ENCODE measurements at regions not wholly inside any gene's neighbourhood (a gene's known extent, or its start where the extent isn't known, plus 50 kb on each side); places are given as distances from the start of the nearest gene placed in this dataset.

DNA sequence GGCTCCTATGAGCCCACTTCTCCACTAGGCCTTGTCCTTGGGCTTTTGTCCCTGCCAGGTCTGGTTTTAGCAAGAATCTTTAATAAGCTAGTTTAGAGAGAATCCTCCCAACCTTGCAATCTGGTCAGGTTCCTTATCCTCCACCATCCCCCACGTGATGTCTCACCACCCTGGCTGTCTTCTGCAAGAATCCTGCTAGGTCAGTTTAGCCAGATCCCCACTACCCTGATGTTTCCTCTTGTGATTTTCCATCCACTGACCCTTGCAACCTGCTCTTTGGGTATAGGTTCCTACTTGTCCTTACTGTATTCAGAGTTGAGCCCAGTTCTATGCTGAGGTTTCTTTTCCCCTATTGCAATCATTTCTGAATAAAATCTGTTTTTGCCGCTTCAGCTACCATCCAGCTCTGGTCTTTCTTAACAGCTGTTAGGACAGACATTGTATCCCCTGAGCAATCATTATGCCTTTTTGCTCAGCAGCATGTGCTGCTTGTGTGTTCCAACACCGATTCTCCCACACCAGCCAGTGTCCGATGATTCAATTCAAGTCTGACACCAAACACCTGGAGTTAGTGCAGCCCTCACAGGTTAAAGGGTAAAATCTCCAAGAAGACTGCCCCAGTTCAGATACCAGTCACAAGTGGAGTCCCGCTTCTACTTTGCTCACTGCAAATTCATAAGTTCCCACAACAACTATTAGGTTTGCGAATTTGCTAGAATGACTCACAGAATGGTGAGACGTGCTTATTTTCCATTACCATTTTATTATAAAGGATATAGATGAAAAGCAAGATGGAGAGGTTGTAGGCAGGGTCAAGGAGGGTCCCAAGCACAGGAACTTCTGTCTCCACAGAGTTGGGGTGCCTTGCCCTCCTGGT lies 62.2 kb upstream of the ADCY1 start:
- DNase-seq (ENCODE audit: low spot score) (no peak), FAIRE-seq (peak; percentile 32)

DNA sequence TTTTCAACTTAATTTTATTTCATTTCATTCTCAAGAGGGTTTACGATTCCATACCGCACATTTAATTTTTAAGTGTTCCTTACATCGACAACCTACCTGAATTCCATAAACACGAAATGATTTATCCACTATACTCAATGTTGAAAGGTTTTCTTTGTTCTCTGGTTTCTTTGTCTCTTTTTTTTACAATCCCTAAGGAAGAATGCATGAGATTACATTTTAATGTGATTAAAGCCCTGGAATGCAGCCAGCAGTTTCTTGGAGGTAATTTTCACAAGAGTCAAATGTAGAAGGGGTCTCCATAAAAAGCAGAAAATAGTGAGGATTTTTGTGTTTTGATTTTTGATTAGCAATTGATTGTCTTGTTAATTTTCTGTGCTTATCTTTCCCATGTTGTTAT lies 59.2 kb upstream of the ADCY1 start:
- DNase-seq (ENCODE audit: low spot score) = no peak
- no peak for FAIRE-seq

DNA sequence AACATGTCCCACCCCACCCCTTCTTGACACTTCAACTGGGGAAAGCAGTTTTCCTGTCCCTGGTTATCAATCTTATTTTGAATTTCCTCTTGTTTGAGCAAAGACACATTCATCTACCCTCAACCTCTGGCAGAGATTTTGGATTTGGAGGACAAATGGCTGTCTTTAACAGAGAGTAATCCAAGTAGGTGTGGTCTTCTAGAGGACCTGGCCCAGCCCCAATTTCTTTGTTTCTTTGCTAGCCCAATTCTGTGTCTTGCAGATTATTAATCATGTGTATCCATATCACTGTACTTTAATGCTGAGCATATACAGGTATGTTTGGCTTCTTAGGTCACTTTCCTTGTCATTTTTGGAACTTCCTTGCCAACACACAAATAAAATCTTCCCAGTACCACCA lies 58.8 kb upstream of the ADCY1 start:
- no peak for DNase-seq (ENCODE audit: low spot score)
- no peak for FAIRE-seq

Measured in urothelium cell line (cell line).